A673 (cell line): ENCODE measurements at regions not wholly inside any gene's neighbourhood (a gene's known extent, or its start where the extent isn't known, plus 50 kb on each side); places are given as distances from the start of the nearest gene placed in this dataset.
A peak's percentile ranks its signal among the peaks of the same experiment; 100 is the strongest.

Experiments used
- BruUV-seq: library from RNA; stranded (reverse); fragments of 400-500 nt; replicated peaks from 2 replicates; lab custom pipeline; 2021; lab: Mats Ljungman, UMichigan
- CTCF ChIA-PET: fragments of 300-600 bp; sonication (Branson Sonifier 250); formaldehyde crosslinking; loops from one replicate; lab custom pipeline; 2022; ENCODE audit warnings: antibody characterized with exemption; lab: Charles Lee
- POLR2A ChIA-PET: fragments of 300-600 bp; sonication (Branson Sonifier 250); formaldehyde crosslinking; loops from one replicate; lab custom pipeline; 2022; ENCODE audit warnings: antibody characterized with exemption; ENCODE audit not compliant: low non-redundant PET; lab: Charles Lee
- DNase-seq: peaks from one replicate; pipeline ENCODE4 v3.0.0-alpha.2; 2015; ENCODE audit warnings: low spot score
- H3K27ac ChIP-seq: fragments of 200-600 bp; sonication (generic); 2 replicates; pipeline ENCODE4 v1.5.1; 2016; ENCODE audit warnings: mixed run types, low read depth, mild to moderate bottlenecking, mixed read lengths, antibody characterized with exemption, low read length; ENCODE audit not compliant: poor library complexity, severe bottlenecking
- H3K27me3 ChIP-seq: fragments of 200-600 bp; sonication (generic); replicated peaks from 2 replicates; pipeline ENCODE4 v1.6.1; 2017; ENCODE audit warnings: mixed run types, low read depth, mild to moderate bottlenecking, mixed read lengths, antibody characterized with exemption, low read length; ENCODE audit not compliant: insufficient read depth, poor library complexity
- H3K36me3 ChIP-seq: fragments of 200-600 bp; sonication (generic); 2 replicates; pipeline ENCODE4 v1.6.1; 2016; ENCODE audit warnings: mixed run types, mild to moderate bottlenecking, mixed read lengths, antibody characterized with exemption, low read length; ENCODE audit not compliant: insufficient read depth, poor library complexity, severe bottlenecking
- H3K4me1 ChIP-seq: fragments of 200-600 bp; sonication (generic); 2 replicates; pipeline ENCODE4 v1.6.1; 2017; ENCODE audit warnings: mixed run types, mild to moderate bottlenecking, mixed read lengths, antibody characterized with exemption, low read length; ENCODE audit not compliant: insufficient read depth, poor library complexity, severe bottlenecking
- H3K4me3 ChIP-seq: fragments of 200-600 bp; sonication (generic); 2 replicates; pipeline ENCODE4 v1.5.1; 2016; ENCODE audit warnings: low read depth, mixed run types, mild to moderate bottlenecking, mixed read lengths, low read length; ENCODE audit not compliant: poor library complexity, severe bottlenecking
- H3K9me3 ChIP-seq: fragments of 200-600 bp; sonication (generic); 2 replicates; pipeline ENCODE4 v1.6.1; 2016; ENCODE audit warnings: mixed run types, low read depth, mild to moderate bottlenecking, mixed read lengths, antibody characterized with exemption, low read length; ENCODE audit not compliant: poor library complexity, severe bottlenecking
- CTCF ChIP-seq: fragments of 300-800, 200-600 bp; sonication (generic); conservative IDR thresholded peaks from 2 replicates; pipeline ENCODE4 v1.5.1; 2017; ENCODE audit warnings: low read depth, mild to moderate bottlenecking, antibody characterized with exemption, low read length, moderate library complexity, mixed read lengths
- EZH2 ChIP-seq: fragments of 200-600 bp; sonication (generic); IDR thresholded peaks from 2 replicates; pipeline ENCODE4 v1.6.1; 2017; ENCODE audit warnings: borderline replicate concordance, low read depth, mild to moderate bottlenecking, mixed read lengths, antibody characterized with exemption, low read length; ENCODE audit not compliant: poor library complexity, severe bottlenecking
- intact Hi-C: fragments of 100-400 bp; cut with micrococcal nuclease; formaldehyde crosslinking; loops from one replicate; pipeline ENCODE4 v1.10.0; 2022; ENCODE audit not compliant: unreplicated experiment

- ChIA-PET CTCF (no interaction called here), POLR2A (no interaction called here)
- H3K36me3 ChIP-seq: no peaks in the 10 kb centered on the region
- no peaks in the 10 kb centered on the region for H3K27me3 ChIP-seq
- no peaks in the 10 kb centered on the region for H3K4me1 ChIP-seq
- no peak overlapping the region for H3K27ac ChIP-seq
- TF ChIP-seq CTCF (no peak), EZH2 (no peak)
- no peak overlapping the region for H3K4me3 ChIP-seq
- intact Hi-C loops: loop anchor here (10.0 kb wide), 1 partner anchor 848 kb away; no protein-coding TSS in a partner anchor
- BruUV-seq: no TSS peak
- DNase-seq: no peak
- H3K9me3 ChIP-seq: no peaks in the 10 kb centered on the region
Observed at GRCh38 chr3:74992898-74993297, 378.4 kb upstream of the CNTN3 start.

- TF ChIP-seq EZH2 (no peak), CTCF (peak; percentile 44; the same call in 1 of the 2 replicates)
- Histone ChIP-seq H3K4me3 (no peak overlapping the region), H3K27ac (no peak overlapping the region), H3K9me3 (no peaks in the 10 kb centered on the region), H3K4me1 (no peaks in the 10 kb centered on the region), H3K27me3 (no peaks in the 10 kb centered on the region), H3K36me3 (no peaks in the 10 kb centered on the region)
- ChIA-PET CTCF (no interaction called here), POLR2A (no interaction called here)
- BruUV-seq: no TSS peak
- intact Hi-C loops: no loop called here
- peak; percentile 17 for DNase-seq
Observed at GRCh38 chr3:75001330-75001729, 386.9 kb upstream of the CNTN3 start.

GRCh38 chr3:75012791-75013331 is 398.4 kb upstream of the CNTN3 start:
- intact Hi-C loops: no loop called here
- H3K9me3 ChIP-seq: no peaks in the 10 kb centered on the region
- POLR2A ChIA-PET: no interaction called here
- no peak for DNase-seq
- TF ChIP-seq CTCF (no peak), EZH2 (no peak)
- no peaks in the 10 kb centered on the region for H3K4me1 ChIP-seq
- H3K36me3 ChIP-seq: no peaks in the 10 kb centered on the region
- H3K27ac ChIP-seq: no peak overlapping the region
- H3K27me3 ChIP-seq: no peaks in the 10 kb centered on the region
- no peak overlapping the region for H3K4me3 ChIP-seq
- no TSS peak for BruUV-seq
- CTCF ChIA-PET: no interaction called here
